Spleen (tissue), 7 donors: ENCODE measurements at regions not wholly inside any gene's neighbourhood (a gene's known extent, or its start where the extent isn't known, plus 50 kb on each side); places are given as distances from the start of the nearest gene placed in this dataset.

Experiments used
- POLR2A ChIP-seq, 3 donors: fragments of 450-650 bp; IDR thresholded peaks; one replicate each; pipeline ENCODE4 v1.5.1; 2017; ENCODE audit warnings: antibody characterized with exemption in 3 of 3, mild to moderate bottlenecking in 1 of 3
- POLR2AphosphoS5 ChIP-seq, 3 donors: sonication (generic); formaldehyde crosslinking; IDR thresholded peaks; one replicate each; pipeline ENCODE4 v1.5.1; 2017; ENCODE audit warnings: antibody characterized with exemption in 3 of 3
- TF ChIP-seq, protein P1 (sequence below), 11 experiments: fragments of 200-600 bp in 7 of 11; fragments of 450-650 bp in 4 of 11; sonication (generic) in 4 of 11; IDR thresholded peaks in 8 of 11; conservative IDR thresholded peaks in 3 of 11; 1 replicate in 7 of 11; 2 replicates in 4 of 11; pipeline versions ENCODE4 v1.4.0 to v1.8.0; 2016 to 2021; ENCODE audit warnings: antibody characterized with exemption in 11 of 11, inconsistent platforms in 4 of 11, mild to moderate bottlenecking in 1 of 11
- donor health status: DM: no; HTN: no; CAD: no; lungs with moderate emphysema.
- donor health status: DM: no; HTN: no; CAD: no.
- donor health status: DM: no; HTN: no; CAD: no.

- TF ChIP-seq POLR2A (IDR thresholded peaks at IDR 0.05): no peak
- TF ChIP-seq, protein P1, sequence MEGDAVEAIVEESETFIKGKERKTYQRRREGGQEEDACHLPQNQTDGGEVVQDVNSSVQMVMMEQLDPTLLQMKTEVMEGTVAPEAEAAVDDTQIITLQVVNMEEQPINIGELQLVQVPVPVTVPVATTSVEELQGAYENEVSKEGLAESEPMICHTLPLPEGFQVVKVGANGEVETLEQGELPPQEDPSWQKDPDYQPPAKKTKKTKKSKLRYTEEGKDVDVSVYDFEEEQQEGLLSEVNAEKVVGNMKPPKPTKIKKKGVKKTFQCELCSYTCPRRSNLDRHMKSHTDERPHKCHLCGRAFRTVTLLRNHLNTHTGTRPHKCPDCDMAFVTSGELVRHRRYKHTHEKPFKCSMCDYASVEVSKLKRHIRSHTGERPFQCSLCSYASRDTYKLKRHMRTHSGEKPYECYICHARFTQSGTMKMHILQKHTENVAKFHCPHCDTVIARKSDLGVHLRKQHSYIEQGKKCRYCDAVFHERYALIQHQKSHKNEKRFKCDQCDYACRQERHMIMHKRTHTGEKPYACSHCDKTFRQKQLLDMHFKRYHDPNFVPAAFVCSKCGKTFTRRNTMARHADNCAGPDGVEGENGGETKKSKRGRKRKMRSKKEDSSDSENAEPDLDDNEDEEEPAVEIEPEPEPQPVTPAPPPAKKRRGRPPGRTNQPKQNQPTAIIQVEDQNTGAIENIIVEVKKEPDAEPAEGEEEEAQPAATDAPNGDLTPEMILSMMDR (IDR thresholded peaks at IDR 0.05 in 8 of 11, conservative IDR thresholded peaks at IDR 0.05 in 3 of 11): no peak
- no peak for TF ChIP-seq POLR2AphosphoS5 (IDR thresholded peaks at IDR 0.05)
Observed at GRCh38 chr6:77025736-77026223, 437.5 kb downstream of the HTR1B start.
